OCI-LY3 (cell line): ENCODE measurements at regions not wholly inside any gene's neighbourhood (a gene's known extent, or its start where the extent isn't known, plus 50 kb on each side); places are given as distances from the start of the nearest gene placed in this dataset.

Experiments
- H2AFZ ChIP-seq: fragments of 200-600, 300-600 bp; shearing (Covaris generic); 2 replicates; pipeline ENCODE4 v1.6.0; 2014; ENCODE audit warnings: antibody characterized with exemption, low read depth, low read length
- H3K27ac ChIP-seq: fragments of 200-600, 300-600 bp; sonication (generic); 2 replicates; pipeline ENCODE4 v1.5.1; 2014; ENCODE audit warnings: mild to moderate bottlenecking, low read length, moderate library complexity, mixed read lengths
- H3K27me3 ChIP-seq: fragments of 200-600, 300-600 bp; sonication (generic); 2 replicates; pipeline ENCODE4 v1.6.1; 2014; ENCODE audit warnings: low read depth, low read length, mixed read lengths
- H3K36me3 ChIP-seq: fragments of 200-600, 300-600 bp; sonication (generic); replicated peaks from 2 replicates; pipeline ENCODE3; 2014; ENCODE audit warnings: low read depth, low read length, mixed read lengths
- H3K4me1 ChIP-seq: fragments of 300-600, 200-600 bp; sonication (generic); 2 replicates; pipeline ENCODE4 v1.6.1; 2014; ENCODE audit warnings: low read length, mixed read lengths
- H3K4me2 ChIP-seq: fragments of 200-600, 300-600 bp; sonication (generic); 2 replicates; pipeline ENCODE4 v1.6.1; 2014; ENCODE audit warnings: low read length, mixed read lengths
- H3K4me3 ChIP-seq: fragments of 300-600, 200-600 bp; sonication (generic); 2 replicates; pipeline ENCODE4 v1.5.1; 2014; ENCODE audit warnings: antibody characterized with exemption, mild to moderate bottlenecking, low read length, moderate library complexity
- H3K79me2 ChIP-seq: fragments of 300-600, 200-600 bp; shearing (Covaris generic); 2 replicates; pipeline ENCODE4 v1.6.1; 2014; ENCODE audit warnings: mild to moderate bottlenecking, low read length, mixed read lengths
- H3K9ac ChIP-seq: fragments of 300-600, 200-600 bp; shearing (Covaris generic); 2 replicates; pipeline ENCODE4 v1.6.0; 2014; ENCODE audit warnings: mild to moderate bottlenecking, low read length, moderate library complexity
- H3K9me3 ChIP-seq: fragments of 200-600, 300-600 bp; shearing (Covaris generic); 2 replicates; pipeline ENCODE4 v1.6.1; 2014; ENCODE audit warnings: low read length, mixed read lengths; ENCODE audit not compliant: insufficient read depth
- H4K20me1 ChIP-seq: fragments of 200-600, 300-600 bp; sonication (generic); 2 replicates; pipeline ENCODE4 v1.6.1; 2016; ENCODE audit warnings: low read length, mixed read lengths; ENCODE audit not compliant: insufficient read depth
- CTCF ChIP-seq: fragments of 200-600, 300-600 bp; sonication (generic); IDR thresholded peaks from 2 replicates; pipeline ENCODE4 v1.5.1; 2014; ENCODE audit warnings: antibody characterized with exemption, low read length, low read depth
- EZH2phosphoT487 ChIP-seq: fragments of 200-600 bp; shearing (Covaris generic); IDR thresholded peaks from 2 replicates; pipeline ENCODE4 v1.6.1; 2018; ENCODE audit warnings: antibody characterized with exemption, mixed run types, low read depth

GRCh38 chr2:199527071-199527470, 69.3 kb upstream of the SATB2 start:
- Histone ChIP-seq H3K36me3 (no peaks in the 10 kb centered on the region), H4K20me1 (no peaks in the 10 kb centered on the region), H3K27ac (no peak overlapping the region), H3K4me2 (no peak overlapping the region), H3K79me2 (no peaks in the 10 kb centered on the region), H3K9me3 (no peaks in the 10 kb centered on the region), H3K27me3 (peaks cover 5% of the 10 kb centered on the region; the same call in 1 of the 2 replicates), H3K9ac (no peak overlapping the region), H2AFZ (no peak overlapping the region), H3K4me3 (no peak overlapping the region), H3K4me1 (peaks cover 12% of the 10 kb centered on the region)
- no peak for TF ChIP-seq CTCF
- TF ChIP-seq EZH2phosphoT487: no peak

DNA sequence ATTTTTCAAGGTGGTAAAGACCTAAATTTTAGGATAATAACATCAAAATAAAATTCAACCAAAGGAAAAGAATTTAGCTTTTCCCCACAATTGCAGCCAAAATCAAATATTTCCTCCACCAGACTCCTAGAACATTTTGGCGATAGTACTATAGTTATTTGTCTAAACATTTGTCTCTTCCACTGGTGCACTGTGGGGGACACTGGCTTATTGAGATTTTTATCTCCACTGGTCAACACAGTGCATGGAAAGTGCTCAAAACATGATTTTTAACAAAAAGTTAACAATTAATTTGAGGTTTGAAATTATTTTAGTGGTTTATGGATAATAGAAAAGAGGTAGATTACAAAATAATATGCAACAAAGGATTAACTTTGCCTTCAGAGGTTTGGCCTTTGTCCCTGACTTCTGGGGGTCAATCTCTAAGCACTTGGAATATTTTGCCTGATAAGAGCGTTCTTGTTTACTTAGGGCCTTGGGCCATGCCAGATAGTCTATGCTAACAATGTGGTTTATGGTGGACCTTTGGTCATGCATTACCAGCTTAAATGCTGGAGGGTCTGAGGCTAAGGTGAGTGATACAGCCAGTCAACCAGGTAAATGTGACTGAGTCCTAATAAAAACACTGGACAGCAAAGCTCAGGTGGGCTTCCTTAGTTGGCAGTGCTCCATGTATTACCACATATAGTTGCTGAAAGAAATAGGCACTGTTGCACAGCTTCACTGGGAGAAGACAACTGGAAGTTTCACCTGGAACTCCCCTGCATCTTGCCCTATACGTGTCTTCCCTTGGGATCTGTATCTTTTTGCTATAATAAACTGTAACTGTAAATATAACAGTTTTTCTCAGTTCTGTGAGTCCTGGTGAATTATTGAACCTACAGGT, 67.2 kb upstream of the SATB2 start:
- Histone ChIP-seq H3K9ac (no peak overlapping the region), H3K4me1 (peaks cover 12% of the 10 kb centered on the region)

GRCh38 chr2:199509403-199509802, 51.7 kb upstream of the SATB2 start:
- no peak overlapping the region for H3K9ac ChIP-seq
- H3K27ac ChIP-seq: no peak overlapping the region
- H4K20me1 ChIP-seq: no peaks in the 10 kb centered on the region
- no peaks in the 10 kb centered on the region for H3K79me2 ChIP-seq
- H3K4me3 ChIP-seq: peak overlapping the region; percentile 14; the same call in 1 of the 2 replicates
- peak overlapping the region; percentile 39 for H3K4me2 ChIP-seq
- no peaks in the 10 kb centered on the region for H3K36me3 ChIP-seq
- no peaks in the 10 kb centered on the region for H3K9me3 ChIP-seq
- no peak overlapping the region for H2AFZ ChIP-seq
- no peak for TF ChIP-seq EZH2phosphoT487
- TF ChIP-seq CTCF: no peak
- peaks cover 32% of the 10 kb centered on the region; the same call in 1 of the 2 replicates for H3K27me3 ChIP-seq
- peaks cover 16% of the 10 kb centered on the region for H3K4me1 ChIP-seq

More for the DNA sequence above, 67.2 kb upstream of the SATB2 start:
- Histone ChIP-seq H3K27me3 (peaks cover 10% of the 10 kb centered on the region; the same call in 1 of the 2 replicates), H3K27ac (no peak overlapping the region), H3K4me3 (no peak overlapping the region), H3K4me2 (no peak overlapping the region), H3K36me3 (no peaks in the 10 kb centered on the region), H4K20me1 (no peaks in the 10 kb centered on the region), H3K79me2 (no peaks in the 10 kb centered on the region), H2AFZ (no peak overlapping the region), H3K9me3 (no peaks in the 10 kb centered on the region)
- TF ChIP-seq EZH2phosphoT487: no peak
- no peak for TF ChIP-seq CTCF
